ENCODE measurements at regions not wholly inside any gene's neighbourhood (a gene's known extent, or its start where the extent isn't known, plus 50 kb on each side); places are given as distances from the start of the nearest gene placed in this dataset.

GRCh38 chr11:71096751-71097388, 155.5 kb downstream of the SHANK2 start:
- TF ChIP-seq ZBTB43 (CRISPR knock-in tag; IDR thresholded peaks at IDR 0.05) (no peak), ZNF395 (CRISPR knock-in tag; IDR thresholded peaks at IDR 0.05) (no peak), SIN3A (IDR thresholded peaks at IDR 0.05; ENCODE audit: borderline replicate concordance in 2 of 2, control insufficient read depth in 1 of 2, low read depth in 2 of 2, low read length in 2 of 2) (no peak), CTCF (IDR thresholded peaks at IDR 0.05 in 2 of 3, conservative IDR thresholded peaks at IDR 0.05 in 1 of 3; ENCODE audit: insufficient read depth in 2 of 3, low read depth in 1 of 3, low read length in 3 of 3) (no peak), NFE2L1 (tag; IDR thresholded peaks at IDR 0.05; ENCODE audit: borderline replicate concordance, low read depth) (no peak), EP300 (IDR thresholded peaks at IDR 0.05; ENCODE audit: low read length) (no peak)
